ENCODE measurements at regions not wholly inside any gene's neighbourhood (a gene's known extent, or its start where the extent isn't known, plus 50 kb on each side); places are given as distances from the start of the nearest gene placed in this dataset.
"Not testable (repeated sequence)": the region's sequence is repeated elsewhere in the genome, so short reads cannot be mapped to it uniquely, and the experiment has no call there.

- Mint-ChIP-seq H3K27ac (ENCODE audit: unreplicated experiment) (no peak overlapping the region), H3K27me3 (ENCODE audit: unreplicated experiment) (no peaks in the 10 kb centered on the region), H3K4me1 (ENCODE audit: unreplicated experiment) (no peaks in the 10 kb centered on the region), H3K9me3 (ENCODE audit: unreplicated experiment) (no peaks in the 10 kb centered on the region), H3K36me3 (ENCODE audit: unreplicated experiment) (no peaks in the 10 kb centered on the region), H3K4me3 (ENCODE audit: unreplicated experiment) (no peak overlapping the region)
- DNase-seq (ENCODE audit: extremely low spot score, unreplicated experiment) = no peak
- TF ChIP-seq CTCF (IDR thresholded peaks at IDR 0.05) = peak; percentile 74
Measured at GRCh38 chrX:7996414-7996813, 69.2 kb upstream of the PNPLA4 start.

- no peak for DNase-seq (ENCODE audit: extremely low spot score, unreplicated experiment)
- Mint-ChIP-seq H3K4me3 (ENCODE audit: unreplicated experiment) (no peak overlapping the region), H3K27me3 (ENCODE audit: unreplicated experiment) (no peaks in the 10 kb centered on the region), H3K27ac (ENCODE audit: unreplicated experiment) (no peak overlapping the region), H3K36me3 (ENCODE audit: unreplicated experiment) (no peaks in the 10 kb centered on the region), H3K4me1 (ENCODE audit: unreplicated experiment) (no peaks in the 10 kb centered on the region), H3K9me3 (ENCODE audit: unreplicated experiment) (no peaks in the 10 kb centered on the region)
- TF ChIP-seq CTCF (IDR thresholded peaks at IDR 0.05) = no peak
Measured at GRCh38 chrX:7993873-7994272, 66.7 kb upstream of the PNPLA4 start.

- H3K27me3 Mint-ChIP-seq (ENCODE audit: unreplicated experiment); H3K36me3 Mint-ChIP-seq (ENCODE audit: unreplicated experiment); H3K9me3 Mint-ChIP-seq (ENCODE audit: unreplicated experiment); H3K4me3 Mint-ChIP-seq (ENCODE audit: unreplicated experiment); H3K4me1 Mint-ChIP-seq (ENCODE audit: unreplicated experiment); H3K27ac Mint-ChIP-seq (ENCODE audit: unreplicated experiment); DNase-seq (ENCODE audit: extremely low spot score, unreplicated experiment): not testable (repeated sequence)
Measured at GRCh38 chrX:7988013-7988759, 61.0 kb upstream of the PNPLA4 start.

- H3K9me3 Mint-ChIP-seq (ENCODE audit: unreplicated experiment) = no peaks in the 10 kb centered on the region
- no peak overlapping the region for H3K4me3 Mint-ChIP-seq (ENCODE audit: unreplicated experiment)
- no peaks in the 10 kb centered on the region for H3K4me1 Mint-ChIP-seq (ENCODE audit: unreplicated experiment)
- no peak overlapping the region for H3K27ac Mint-ChIP-seq (ENCODE audit: unreplicated experiment)
- H3K36me3 Mint-ChIP-seq (ENCODE audit: unreplicated experiment) = no peaks in the 10 kb centered on the region
- TF ChIP-seq CTCF (IDR thresholded peaks at IDR 0.05) = no peak
- no peaks in the 10 kb centered on the region for H3K27me3 Mint-ChIP-seq (ENCODE audit: unreplicated experiment)
- no peak for DNase-seq (ENCODE audit: extremely low spot score, unreplicated experiment)
Measured at GRCh38 chrX:7987160-7988012, 60.2 kb upstream of the PNPLA4 start.

GRCh38 chrX:7986738-7987137 is 59.5 kb upstream of the PNPLA4 start:
- DNase-seq (ENCODE audit: extremely low spot score, unreplicated experiment); H3K9me3 Mint-ChIP-seq (ENCODE audit: unreplicated experiment); H3K4me1 Mint-ChIP-seq (ENCODE audit: unreplicated experiment); H3K27me3 Mint-ChIP-seq (ENCODE audit: unreplicated experiment); H3K27ac Mint-ChIP-seq (ENCODE audit: unreplicated experiment); H3K36me3 Mint-ChIP-seq (ENCODE audit: unreplicated experiment); H3K4me3 Mint-ChIP-seq (ENCODE audit: unreplicated experiment): not testable (repeated sequence)

- no peak overlapping the region for H3K4me3 Mint-ChIP-seq (ENCODE audit: unreplicated experiment)
- H3K9me3 Mint-ChIP-seq (ENCODE audit: unreplicated experiment) = no peaks in the 10 kb centered on the region
- DNase-seq (ENCODE audit: extremely low spot score, unreplicated experiment) = no peak
- no peaks in the 10 kb centered on the region for H3K36me3 Mint-ChIP-seq (ENCODE audit: unreplicated experiment)
- H3K27me3 Mint-ChIP-seq (ENCODE audit: unreplicated experiment) = no peaks in the 10 kb centered on the region
- no peak for TF ChIP-seq CTCF (IDR thresholded peaks at IDR 0.05)
- no peak overlapping the region for H3K27ac Mint-ChIP-seq (ENCODE audit: unreplicated experiment)
- no peaks in the 10 kb centered on the region for H3K4me1 Mint-ChIP-seq (ENCODE audit: unreplicated experiment)
Measured at GRCh38 chrX:7985568-7985967, 58.4 kb upstream of the PNPLA4 start.
